GM12875 (cell line): ENCODE measurements at regions not wholly inside any gene's neighbourhood (a gene's known extent, or its start where the extent isn't known, plus 50 kb on each side); places are given as distances from the start of the nearest gene placed in this dataset.
A peak's percentile ranks its signal among the peaks of the same experiment; 100 is the strongest.

Experiments
- H3K4me3 ChIP-seq: one replicate; pipeline ENCODE4 v1.5.1; 2011; ENCODE audit warnings: low read depth, low read length, control low read depth
- CTCF ChIP-seq: IDR thresholded peaks from 2 replicates; pipeline ENCODE4 v1.5.1; 2011; ENCODE audit warnings: low read depth, mild to moderate bottlenecking, control low read depth, inconsistent platforms, low read length, moderate library complexity, borderline replicate concordance; ENCODE audit not compliant: insufficient read depth

GRCh38 chr1:36708587-36708986 lies 225.9 kb upstream of the CSF3R start:
- no peak for TF ChIP-seq CTCF

GRCh38 chr1:36707221-36707620 lies 224.5 kb upstream of the CSF3R start:
- TF ChIP-seq CTCF: no peak
- H3K4me3 ChIP-seq: no peak overlapping the region

More at GRCh38 chr1:36708587-36708986, 225.9 kb upstream of the CSF3R start:
- no peak overlapping the region for H3K4me3 ChIP-seq

- no peak overlapping the region for H3K4me3 ChIP-seq
Measured at GRCh38 chr1:36706416-36706815, 223.7 kb upstream of the CSF3R start.

GRCh38 chr1:36705629-36706028 lies 222.9 kb upstream of the CSF3R start:
- H3K4me3 ChIP-seq: no peak overlapping the region
- no peak for TF ChIP-seq CTCF

More at GRCh38 chr1:36706416-36706815, 223.7 kb upstream of the CSF3R start:
- TF ChIP-seq CTCF: no peak

- TF ChIP-seq CTCF: peak; percentile 97
- H3K4me3 ChIP-seq: no peak overlapping the region
Measured at GRCh38 chr1:36703526-36704208, 221.0 kb upstream of the CSF3R start.

- no peak overlapping the region for H3K4me3 ChIP-seq
- TF ChIP-seq CTCF: no peak
Measured at GRCh38 chr1:36702963-36703362, 220.2 kb upstream of the CSF3R start.
